Gastrocnemius medialis (tissue), 4 donors: ENCODE measurements at regions not wholly inside any gene's neighbourhood (a gene's known extent, or its start where the extent isn't known, plus 50 kb on each side); places are given as distances from the start of the nearest gene placed in this dataset.

Source experiments
- POLR2A ChIP-seq, 2 donors: fragments of 450-650 bp; IDR thresholded peaks; one replicate each; pipeline ENCODE4 v1.6.1; 2017; ENCODE audit warnings: antibody characterized with exemption in 2 of 2, mild to moderate bottlenecking in 2 of 2, moderate library complexity in 2 of 2
- TF ChIP-seq, protein P1 (sequence below), 5 experiments: fragments of 450-650 bp in 3 of 5; fragments of 200-600 bp in 2 of 5; sonication (generic) in 2 of 5; IDR thresholded peaks in 4 of 5; conservative IDR thresholded peaks in 1 of 5; 1 replicate in 4 of 5; 2 replicates in 1 of 5; pipeline ENCODE4 v1.5.1; 2016 to 2019; ENCODE audit warnings: antibody characterized with exemption in 5 of 5, mild to moderate bottlenecking in 3 of 5, moderate library complexity in 3 of 5

DNA sequence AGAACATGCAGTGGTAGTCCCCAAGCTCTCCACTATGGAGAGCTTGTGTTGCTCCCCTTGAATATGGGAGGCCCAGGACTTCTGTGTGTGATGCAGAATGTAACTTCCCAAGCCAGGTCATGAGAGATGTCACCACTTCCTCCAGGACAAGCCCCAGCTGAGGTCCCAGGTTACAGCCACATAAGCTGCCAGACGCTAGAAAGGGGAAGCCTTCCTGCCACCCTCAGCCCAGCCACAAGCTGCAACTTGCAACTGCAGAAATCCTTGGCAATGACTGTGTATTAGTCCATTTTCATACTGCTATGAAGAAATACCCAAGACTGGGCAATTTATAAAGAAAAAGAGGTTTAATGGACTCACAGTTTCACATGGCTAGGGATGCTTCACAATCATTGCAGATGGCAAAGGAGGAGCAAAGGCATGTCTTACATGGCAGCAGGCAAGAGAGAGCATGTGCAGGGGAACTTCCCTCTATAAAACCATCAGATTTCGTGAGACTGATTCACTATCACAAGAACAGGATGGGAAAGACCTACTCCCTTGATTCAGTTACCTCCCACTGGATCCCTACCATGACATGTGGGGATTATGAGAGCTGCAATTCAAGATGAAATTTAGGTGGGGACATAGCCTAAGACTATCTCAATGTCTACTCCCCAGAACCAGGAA lies 91.5 kb upstream of the DHX15 start:
- TF ChIP-seq, protein P1, sequence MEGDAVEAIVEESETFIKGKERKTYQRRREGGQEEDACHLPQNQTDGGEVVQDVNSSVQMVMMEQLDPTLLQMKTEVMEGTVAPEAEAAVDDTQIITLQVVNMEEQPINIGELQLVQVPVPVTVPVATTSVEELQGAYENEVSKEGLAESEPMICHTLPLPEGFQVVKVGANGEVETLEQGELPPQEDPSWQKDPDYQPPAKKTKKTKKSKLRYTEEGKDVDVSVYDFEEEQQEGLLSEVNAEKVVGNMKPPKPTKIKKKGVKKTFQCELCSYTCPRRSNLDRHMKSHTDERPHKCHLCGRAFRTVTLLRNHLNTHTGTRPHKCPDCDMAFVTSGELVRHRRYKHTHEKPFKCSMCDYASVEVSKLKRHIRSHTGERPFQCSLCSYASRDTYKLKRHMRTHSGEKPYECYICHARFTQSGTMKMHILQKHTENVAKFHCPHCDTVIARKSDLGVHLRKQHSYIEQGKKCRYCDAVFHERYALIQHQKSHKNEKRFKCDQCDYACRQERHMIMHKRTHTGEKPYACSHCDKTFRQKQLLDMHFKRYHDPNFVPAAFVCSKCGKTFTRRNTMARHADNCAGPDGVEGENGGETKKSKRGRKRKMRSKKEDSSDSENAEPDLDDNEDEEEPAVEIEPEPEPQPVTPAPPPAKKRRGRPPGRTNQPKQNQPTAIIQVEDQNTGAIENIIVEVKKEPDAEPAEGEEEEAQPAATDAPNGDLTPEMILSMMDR (IDR thresholded peaks at IDR 0.05 in 4 of 5, conservative IDR thresholded peaks at IDR 0.05 in 1 of 5): no peak
- no peak for TF ChIP-seq POLR2A (IDR thresholded peaks at IDR 0.05)
